Uterus (tissue), 3 donors: ENCODE measurements at regions not wholly inside any gene's neighbourhood (a gene's known extent, or its start where the extent isn't known, plus 50 kb on each side); places are given as distances from the start of the nearest gene placed in this dataset.
A peak's percentile ranks its signal among the peaks of the same experiment; 100 is the strongest.

ENCODE experiments used
- DNase-seq, 2 donors: peaks; one replicate each; pipeline ENCODE4 v3.0.0-alpha.2; 2019 to 2020
- H3K27ac ChIP-seq, 2 donors: fragments of 200-600 bp; sonication (generic); 1 replicate in 1 of 2; 2 replicates in 1 of 2; pipeline ENCODE4 v1.5.1; 2016 to 2018
- H3K27me3 ChIP-seq, 2 donors: fragments of 200-600 bp; sonication (generic); one replicate each; pipeline ENCODE4 v1.5.1; 2018 to 2019; ENCODE audit warnings: control low read depth in 1 of 2
- H3K36me3 ChIP-seq, 2 donors: fragments of 200-600 bp; sonication (generic); one replicate each; pipeline ENCODE4 v1.5.1; 2019; ENCODE audit warnings: control low read depth in 1 of 2
- H3K4me1 ChIP-seq, 2 donors: fragments of 200-600 bp; sonication (generic); one replicate each; pipeline ENCODE4 v1.5.1; 2018 to 2019; ENCODE audit warnings: control low read depth in 1 of 2
- H3K4me3 ChIP-seq, 2 donors: fragments of 200-600 bp; sonication (generic); 1 replicate in 1 of 2; 2 replicates in 1 of 2; pipeline ENCODE4 v1.5.1; 2018 to 2019; ENCODE audit warnings: mild to moderate bottlenecking in 1 of 2
- H3K9me3 ChIP-seq, 2 donors: fragments of 200-600 bp; sonication (generic); one replicate each; pipeline ENCODE4 v1.5.1; 2019; ENCODE audit warnings: control low read depth in 1 of 2
- POLR2A ChIP-seq, 2 donors: fragments of 450-650 bp; IDR thresholded peaks; one replicate each; pipeline ENCODE4 v1.6.1; 2016; ENCODE audit warnings: antibody characterized with exemption in 2 of 2, mild to moderate bottlenecking in 1 of 2, moderate library complexity in 1 of 2
- intact Hi-C: fragments of 100-400 bp; cut with DNase I; formaldehyde crosslinking; loops from one replicate; pipeline ENCODE4 v1.15.1; 2023; ENCODE audit warnings: low total_unique reads
- TF ChIP-seq, protein P1 (sequence below), 4 experiments: fragments of 200-600 bp in 2 of 4; fragments of 450-650 bp in 2 of 4; sonication (generic) in 2 of 4; IDR thresholded peaks; one replicate each; pipeline ENCODE4 v1.5.1; 2016 to 2019; ENCODE audit warnings: antibody characterized with exemption in 4 of 4, mild to moderate bottlenecking in 2 of 4, moderate library complexity in 1 of 4
- donor health status: DM: yes; HTN: yes; CAD: no.

DNA sequence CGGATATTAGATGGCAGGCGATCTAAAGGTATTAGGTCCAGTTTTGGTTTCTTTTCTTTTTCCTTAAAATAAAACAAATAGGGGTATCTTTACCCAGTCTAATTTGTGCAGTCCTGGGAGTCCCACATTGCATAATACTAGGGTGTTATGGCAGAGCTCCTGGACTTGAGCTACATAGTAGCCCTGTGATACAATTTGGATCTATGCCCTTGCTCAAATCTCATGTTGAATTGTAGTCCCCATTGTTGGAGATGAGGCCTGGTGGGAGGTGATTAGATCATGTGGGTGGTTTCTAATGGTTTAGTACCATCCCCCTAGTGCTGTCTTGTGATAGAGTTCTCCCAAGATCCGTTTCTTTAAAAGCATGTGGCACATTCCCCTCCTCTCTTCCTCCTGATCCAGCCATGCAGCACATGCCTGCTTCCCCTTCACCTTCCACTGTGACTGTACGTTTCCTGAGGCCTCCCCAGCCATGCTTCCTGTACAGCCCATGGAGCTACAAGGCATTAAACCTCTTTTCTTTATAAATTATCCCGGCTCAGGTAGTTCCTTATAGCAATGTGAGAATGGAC lies 141.9 kb downstream of the RPS24 start:
- Histone ChIP-seq H3K27me3 (no peaks in the 10 kb centered on the region), H3K4me3 (no peak overlapping the region), H3K36me3 (no peaks in the 10 kb centered on the region), H3K9me3 (no peaks in the 10 kb centered on the region), H3K4me1 (no peaks in the 10 kb centered on the region), H3K27ac (no peak overlapping the region)
- TF ChIP-seq POLR2A (IDR thresholded peaks at IDR 0.05), result no peak
- TF ChIP-seq, protein P1, sequence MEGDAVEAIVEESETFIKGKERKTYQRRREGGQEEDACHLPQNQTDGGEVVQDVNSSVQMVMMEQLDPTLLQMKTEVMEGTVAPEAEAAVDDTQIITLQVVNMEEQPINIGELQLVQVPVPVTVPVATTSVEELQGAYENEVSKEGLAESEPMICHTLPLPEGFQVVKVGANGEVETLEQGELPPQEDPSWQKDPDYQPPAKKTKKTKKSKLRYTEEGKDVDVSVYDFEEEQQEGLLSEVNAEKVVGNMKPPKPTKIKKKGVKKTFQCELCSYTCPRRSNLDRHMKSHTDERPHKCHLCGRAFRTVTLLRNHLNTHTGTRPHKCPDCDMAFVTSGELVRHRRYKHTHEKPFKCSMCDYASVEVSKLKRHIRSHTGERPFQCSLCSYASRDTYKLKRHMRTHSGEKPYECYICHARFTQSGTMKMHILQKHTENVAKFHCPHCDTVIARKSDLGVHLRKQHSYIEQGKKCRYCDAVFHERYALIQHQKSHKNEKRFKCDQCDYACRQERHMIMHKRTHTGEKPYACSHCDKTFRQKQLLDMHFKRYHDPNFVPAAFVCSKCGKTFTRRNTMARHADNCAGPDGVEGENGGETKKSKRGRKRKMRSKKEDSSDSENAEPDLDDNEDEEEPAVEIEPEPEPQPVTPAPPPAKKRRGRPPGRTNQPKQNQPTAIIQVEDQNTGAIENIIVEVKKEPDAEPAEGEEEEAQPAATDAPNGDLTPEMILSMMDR (IDR thresholded peaks at IDR 0.05), result no peak
- no peak for DNase-seq
- intact Hi-C loops, result no loop called here

DNA sequence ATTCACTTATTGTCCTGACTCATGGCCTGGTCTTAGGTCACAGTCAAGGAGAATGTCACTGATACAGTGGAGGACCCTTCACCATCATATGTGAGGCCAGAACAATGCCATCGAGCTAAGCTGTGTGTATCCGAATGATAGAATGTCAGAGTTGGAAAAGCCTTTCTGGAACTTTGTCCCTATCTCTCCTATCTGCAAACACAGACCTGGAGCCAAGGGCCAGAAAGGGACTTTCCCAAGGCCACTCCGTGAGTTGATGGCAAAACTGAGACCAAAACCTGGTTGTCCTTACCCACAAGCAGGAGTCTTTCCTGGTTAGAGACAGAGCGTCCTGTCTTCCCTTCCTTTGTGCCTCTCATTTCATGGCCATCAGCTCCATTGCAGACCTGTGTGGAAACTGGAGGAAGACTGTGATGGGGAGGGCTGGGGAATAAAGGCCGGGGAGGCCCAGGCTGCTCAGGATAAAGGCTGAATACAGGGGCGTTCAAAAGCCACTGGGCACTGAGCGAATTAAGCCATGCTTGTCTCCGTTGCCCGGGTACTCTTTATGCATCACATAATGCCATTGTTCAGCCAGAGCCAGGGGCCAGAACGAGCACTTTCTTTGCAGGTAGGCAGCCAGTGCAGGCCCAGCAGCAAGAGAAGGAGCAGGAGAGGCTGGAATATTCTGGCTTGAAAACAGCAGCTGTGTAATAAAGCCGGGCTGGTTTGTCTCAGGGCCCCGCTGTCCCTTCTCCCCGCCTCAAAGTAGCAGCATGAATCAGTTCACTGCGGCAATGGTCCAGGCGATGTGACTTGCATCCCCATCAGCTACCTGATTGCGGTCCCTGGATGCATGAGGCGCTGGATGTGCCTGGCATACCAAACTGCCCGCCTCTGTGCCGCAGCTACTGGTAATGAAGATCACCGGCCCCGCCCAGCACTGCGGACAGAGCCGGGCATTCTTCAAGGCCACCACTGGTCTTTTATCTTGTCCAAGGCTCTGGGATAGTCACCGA lies 143.0 kb downstream of the RPS24 start:
- intact Hi-C loops, result no loop called here
- H3K4me3 ChIP-seq, result no peak overlapping the region
- DNase-seq, result no peak
- no peak overlapping the region for H3K27ac ChIP-seq
- H3K9me3 ChIP-seq, result no peaks in the 10 kb centered on the region
- no peaks in the 10 kb centered on the region for H3K36me3 ChIP-seq
- H3K27me3 ChIP-seq, result no peaks in the 10 kb centered on the region
- H3K4me1 ChIP-seq, result no peaks in the 10 kb centered on the region
- no peak for TF ChIP-seq POLR2A (IDR thresholded peaks at IDR 0.05)
- TF ChIP-seq, protein P1 (IDR thresholded peaks at IDR 0.05), result no peak

DNA sequence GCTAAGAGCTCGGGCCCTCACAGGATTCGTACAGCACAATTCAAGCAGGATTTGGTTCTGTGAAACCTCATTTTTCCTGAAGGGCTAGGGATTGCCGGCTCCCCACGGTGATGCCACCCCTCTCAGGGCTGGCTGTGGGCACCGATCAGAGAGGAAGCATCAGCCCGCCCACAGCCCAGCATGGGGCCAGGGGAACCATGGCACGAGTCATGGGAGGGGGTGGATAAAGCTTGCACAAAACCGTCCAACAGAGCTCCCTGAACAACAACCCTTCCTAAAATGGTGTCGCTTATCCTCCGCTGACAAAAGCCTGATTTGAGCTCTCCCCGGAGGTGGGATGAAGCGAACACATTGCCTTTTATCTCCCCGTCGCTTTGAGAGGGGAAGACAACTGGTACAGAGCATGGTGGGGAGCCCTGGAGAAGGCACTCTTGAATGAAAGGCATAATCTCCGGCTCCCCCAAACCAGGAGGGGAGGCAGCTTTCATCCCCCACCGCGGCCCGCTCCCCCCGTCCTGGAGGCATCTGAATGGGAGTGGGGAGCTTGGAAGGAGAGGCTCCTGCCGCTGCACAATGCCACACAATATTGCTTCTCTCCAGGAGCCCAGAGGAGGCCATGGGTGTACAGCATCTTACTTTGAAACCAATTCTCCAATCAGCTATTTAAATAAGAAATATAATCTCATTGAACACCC lies 144.0 kb downstream of the RPS24 start:
- no peaks in the 10 kb centered on the region for H3K36me3 ChIP-seq
- no peaks in the 10 kb centered on the region for H3K9me3 ChIP-seq
- intact Hi-C loops, result no loop called here
- H3K4me1 ChIP-seq, result no peaks in the 10 kb centered on the region
- no peak for DNase-seq
- TF ChIP-seq POLR2A (IDR thresholded peaks at IDR 0.05), result no peak
- TF ChIP-seq, protein P1 (IDR thresholded peaks at IDR 0.05), result no peak
- no peak overlapping the region for H3K4me3 ChIP-seq
- H3K27me3 ChIP-seq, result no peaks in the 10 kb centered on the region
- H3K27ac ChIP-seq, result no peak overlapping the region

DNA sequence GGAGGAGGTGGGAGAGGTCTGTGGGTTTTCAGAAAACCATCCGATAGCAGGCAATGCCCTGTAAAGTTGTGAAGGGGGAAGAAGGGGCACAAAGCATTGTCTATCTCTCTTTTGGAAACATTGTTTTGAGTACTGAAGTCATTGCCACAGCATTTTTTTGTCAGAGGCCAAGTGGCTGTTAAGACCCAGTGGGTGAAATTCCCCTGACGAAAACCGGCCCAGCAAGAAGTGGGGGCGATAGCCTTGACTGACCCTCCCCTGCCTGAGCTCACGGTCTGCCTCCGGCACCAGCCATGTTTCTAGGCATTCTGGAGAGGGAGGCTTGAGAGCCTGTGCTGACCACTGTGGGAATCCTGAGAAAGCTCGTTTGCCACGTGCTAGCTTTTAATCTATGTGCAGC lies 144.7 kb downstream of the RPS24 start:
- no peaks in the 10 kb centered on the region for H3K36me3 ChIP-seq
- H3K4me1 ChIP-seq, result no peaks in the 10 kb centered on the region
- no peaks in the 10 kb centered on the region for H3K27me3 ChIP-seq
- DNase-seq, result no peak
- TF ChIP-seq, protein P1 (IDR thresholded peaks at IDR 0.05), result no peak
- no peaks in the 10 kb centered on the region for H3K9me3 ChIP-seq
- intact Hi-C loops, result no loop called here
- no peak overlapping the region for H3K27ac ChIP-seq
- no peak overlapping the region for H3K4me3 ChIP-seq

DNA sequence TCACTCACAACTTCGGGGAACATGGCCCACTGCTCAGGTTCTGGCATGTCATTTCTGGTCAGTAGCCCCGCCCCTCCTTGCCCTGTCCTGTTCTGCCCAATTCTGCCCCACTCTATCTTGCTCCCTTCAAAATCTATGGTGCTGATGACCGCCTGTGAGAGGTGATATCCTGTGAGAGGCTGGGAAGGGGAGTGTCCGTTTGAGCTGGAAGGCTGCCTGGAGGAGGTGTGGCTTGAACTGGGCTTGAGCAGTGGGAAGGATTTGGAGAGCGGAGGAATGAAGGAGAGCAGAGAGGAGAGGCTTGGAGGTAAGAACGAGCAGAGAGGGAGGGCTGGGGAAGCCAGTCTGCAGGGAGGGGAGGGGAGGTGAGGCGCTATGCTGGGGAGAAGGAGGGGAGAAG lies 145.3 kb downstream of the RPS24 start:
- H3K9me3 ChIP-seq, result no peaks in the 10 kb centered on the region
- no peaks in the 10 kb centered on the region for H3K4me1 ChIP-seq
- no peaks in the 10 kb centered on the region for H3K27me3 ChIP-seq
- DNase-seq, result peak in 1 of 2 donors; percentile 25
- intact Hi-C loops, result no loop called here
- H3K27ac ChIP-seq, result no peak overlapping the region
- H3K4me3 ChIP-seq, result no peak overlapping the region
- no peak for TF ChIP-seq POLR2A (IDR thresholded peaks at IDR 0.05)
- no peaks in the 10 kb centered on the region for H3K36me3 ChIP-seq
